GM13977 (cell line): ENCODE measurements at regions not wholly inside any gene's neighbourhood (a gene's known extent, or its start where the extent isn't known, plus 50 kb on each side); places are given as distances from the start of the nearest gene placed in this dataset.

Experiments
- DNase-seq: peaks from one replicate; pipeline ENCODE4 v3.0.0; 2012; ENCODE audit warnings: low spot score
- in situ Hi-C: fragments of 300-500 bp; cut with MboI; formaldehyde crosslinking; loops from one replicate; pipeline ENCODE4 v1.12.0; 2022; ENCODE audit warnings: low sequenced_read_pairs, low pct_unique_long_range_greater_than_20kb, mixed read lengths, inconsistent platforms; ENCODE audit not compliant: unreplicated experiment
- TF ChIP-seq, protein P1 (sequence below): IDR thresholded peaks from 2 replicates; pipeline ENCODE4 v1.5.1; 2012; ENCODE audit warnings: mild to moderate bottlenecking, control low read depth; ENCODE audit not compliant: insufficient read depth; ENCODE audit errors: extremely low read depth, missing control alignments

DNA sequence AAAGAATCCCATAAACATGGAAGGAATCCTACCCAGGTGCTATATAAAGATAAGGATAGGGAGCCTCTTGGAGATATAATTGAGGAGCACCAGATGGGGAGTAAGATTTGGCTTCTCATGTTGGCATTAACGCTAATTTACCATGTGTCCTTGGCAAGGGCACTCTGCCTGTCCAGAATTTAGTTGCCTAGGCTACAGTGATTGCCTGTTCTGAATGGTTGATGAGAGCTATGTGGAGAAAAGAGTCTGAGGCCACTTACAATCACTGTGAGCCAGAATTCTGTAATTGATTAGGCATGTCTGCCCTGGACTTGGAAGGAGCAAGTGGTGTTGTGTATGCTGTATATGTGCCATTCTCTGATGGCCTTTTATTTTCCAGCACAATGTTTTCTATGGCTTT is 1101.2 kb upstream of the RBFOX1 start:
- in situ Hi-C loops: no loop called here
- no peak for DNase-seq
- TF ChIP-seq, protein P1, sequence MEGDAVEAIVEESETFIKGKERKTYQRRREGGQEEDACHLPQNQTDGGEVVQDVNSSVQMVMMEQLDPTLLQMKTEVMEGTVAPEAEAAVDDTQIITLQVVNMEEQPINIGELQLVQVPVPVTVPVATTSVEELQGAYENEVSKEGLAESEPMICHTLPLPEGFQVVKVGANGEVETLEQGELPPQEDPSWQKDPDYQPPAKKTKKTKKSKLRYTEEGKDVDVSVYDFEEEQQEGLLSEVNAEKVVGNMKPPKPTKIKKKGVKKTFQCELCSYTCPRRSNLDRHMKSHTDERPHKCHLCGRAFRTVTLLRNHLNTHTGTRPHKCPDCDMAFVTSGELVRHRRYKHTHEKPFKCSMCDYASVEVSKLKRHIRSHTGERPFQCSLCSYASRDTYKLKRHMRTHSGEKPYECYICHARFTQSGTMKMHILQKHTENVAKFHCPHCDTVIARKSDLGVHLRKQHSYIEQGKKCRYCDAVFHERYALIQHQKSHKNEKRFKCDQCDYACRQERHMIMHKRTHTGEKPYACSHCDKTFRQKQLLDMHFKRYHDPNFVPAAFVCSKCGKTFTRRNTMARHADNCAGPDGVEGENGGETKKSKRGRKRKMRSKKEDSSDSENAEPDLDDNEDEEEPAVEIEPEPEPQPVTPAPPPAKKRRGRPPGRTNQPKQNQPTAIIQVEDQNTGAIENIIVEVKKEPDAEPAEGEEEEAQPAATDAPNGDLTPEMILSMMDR: no peak

DNA sequence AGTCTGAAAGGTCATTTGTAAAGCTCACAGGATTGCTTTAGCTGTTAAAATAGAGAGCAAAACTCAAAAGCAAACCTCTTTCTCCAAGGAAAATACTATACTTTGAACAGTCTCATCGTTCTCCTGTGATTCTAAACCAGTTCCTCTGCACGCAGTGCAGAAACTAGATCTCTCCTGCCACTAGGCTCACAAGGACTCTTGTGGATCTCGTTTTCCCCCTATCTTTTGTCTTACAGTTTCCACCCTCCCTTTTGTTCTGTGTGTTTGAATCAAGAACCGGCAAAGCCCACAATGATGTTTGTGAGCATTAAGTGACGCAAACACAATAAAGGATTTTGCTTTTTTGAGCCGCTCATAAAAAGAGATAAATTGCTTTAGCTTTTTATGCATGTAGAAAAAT is 1103.5 kb upstream of the RBFOX1 start:
- DNase-seq: no peak
- TF ChIP-seq, protein P1: no peak
- in situ Hi-C loops: no loop called here

DNA sequence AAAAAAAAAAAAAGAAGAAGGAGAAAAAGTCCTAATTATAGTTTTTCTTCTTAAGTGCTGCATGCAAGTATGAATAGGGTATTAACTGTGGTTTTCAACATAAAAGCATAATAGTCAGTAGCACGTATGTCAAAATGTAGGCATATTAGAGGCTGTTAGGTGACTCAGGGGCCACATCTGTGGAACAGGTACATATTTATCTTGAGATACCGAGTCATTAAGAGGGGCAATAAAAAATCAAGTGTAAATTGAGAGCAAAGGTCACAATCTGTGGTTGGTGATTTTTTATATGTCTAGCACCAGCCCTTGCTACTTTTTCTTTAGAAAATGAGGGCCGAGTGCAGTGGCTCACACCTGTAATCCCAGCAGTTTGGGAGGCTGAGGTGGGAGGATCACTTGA is 1113.8 kb upstream of the RBFOX1 start:
- in situ Hi-C loops: no loop called here
- TF ChIP-seq, protein P1: no peak
- DNase-seq: no peak

DNA sequence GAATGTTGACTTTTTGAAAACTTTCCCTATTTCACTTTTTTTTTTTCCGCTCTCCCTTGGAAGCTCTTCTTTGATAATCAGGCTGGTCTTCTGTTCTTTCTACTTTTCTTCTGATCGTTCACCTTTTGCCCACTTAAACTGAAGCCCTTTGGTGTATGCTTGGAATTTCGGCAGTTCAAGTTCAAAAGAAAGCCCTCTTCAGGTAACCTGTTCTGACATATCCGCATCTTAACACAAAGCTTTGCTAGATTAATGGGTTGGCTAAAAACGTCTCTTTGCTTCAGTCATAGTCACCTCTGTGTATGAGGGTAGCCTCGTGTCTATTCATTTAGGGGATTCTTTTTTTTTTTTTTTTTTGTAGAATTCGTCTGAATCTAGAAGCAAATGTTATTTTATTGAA is 1115.8 kb upstream of the RBFOX1 start:
- no peak for DNase-seq
- in situ Hi-C loops: no loop called here
- TF ChIP-seq, protein P1: no peak

DNA sequence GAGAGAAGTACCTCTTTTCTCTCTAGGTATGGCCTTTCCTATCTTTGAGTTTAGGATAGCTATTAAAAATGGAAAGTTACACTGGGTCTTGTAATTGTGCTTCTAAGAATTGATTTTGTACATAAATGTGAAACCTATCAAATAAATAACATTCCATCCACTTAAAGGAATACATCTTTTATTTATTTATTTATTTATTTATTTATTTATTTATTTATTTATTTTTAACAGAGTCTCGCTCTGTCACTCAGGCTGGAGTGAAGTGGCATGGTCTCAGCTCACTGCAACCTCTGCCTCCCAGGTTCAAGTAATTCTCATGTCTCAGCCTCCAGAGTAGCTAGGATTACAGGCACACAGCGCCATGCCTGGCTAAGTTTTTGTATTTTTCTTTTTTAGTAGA is 1114.0 kb upstream of the EEF2KMT start:
- in situ Hi-C loops: no loop called here
- no peak for DNase-seq
- TF ChIP-seq, protein P1: no peak

DNA sequence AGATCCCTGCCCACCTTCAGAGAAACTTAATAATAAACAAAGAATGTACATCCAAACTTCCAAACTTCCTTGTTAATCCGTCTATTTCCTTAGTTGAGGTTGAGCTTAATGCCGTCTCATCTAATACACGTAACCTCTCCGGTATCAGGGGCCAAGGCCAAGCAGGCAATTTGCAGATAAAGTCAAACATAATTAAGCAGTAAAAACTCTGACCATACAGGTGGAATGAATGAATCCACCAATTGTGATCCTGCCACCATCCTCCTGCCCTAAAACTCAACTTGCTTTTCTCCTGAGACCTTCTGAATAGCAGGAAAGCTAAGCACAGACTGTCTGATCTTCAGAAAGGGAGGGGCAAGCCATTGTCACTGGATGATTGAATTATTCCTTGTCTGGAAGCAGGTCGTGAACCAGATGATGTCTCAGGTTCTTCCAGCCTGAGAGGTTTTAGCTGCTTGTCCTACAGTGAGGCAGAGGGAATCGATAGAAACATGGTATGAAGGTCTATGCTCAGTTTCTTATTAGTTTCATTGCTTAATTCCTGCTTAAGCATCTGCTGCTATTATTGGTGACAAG is 1111.8 kb upstream of the EEF2KMT start:
- in situ Hi-C loops: no loop called here
- TF ChIP-seq, protein P1: no peak
- no peak for DNase-seq

DNA sequence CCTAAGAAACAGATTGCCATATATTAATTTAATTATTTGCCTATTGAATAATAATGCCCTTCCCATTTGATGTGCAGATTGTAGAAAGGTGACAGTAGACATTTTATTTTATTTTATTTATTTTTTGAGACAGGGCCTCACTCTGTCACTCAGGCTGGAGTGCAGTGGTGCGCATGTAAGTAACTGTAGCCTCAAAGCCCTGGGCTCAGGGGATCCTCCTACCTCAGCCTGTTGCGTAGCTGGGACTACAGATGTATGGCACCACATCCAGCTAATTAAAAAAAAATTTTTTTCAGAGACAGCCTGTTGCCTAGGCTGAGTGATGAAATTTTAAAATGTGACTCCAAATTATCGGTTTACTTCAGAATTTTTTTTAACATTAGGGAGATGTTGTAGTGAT is 1110.0 kb upstream of the EEF2KMT start:
- in situ Hi-C loops: no loop called here
- TF ChIP-seq, protein P1: no peak
- DNase-seq: no peak
